ENCODE measurements at regions not wholly inside any gene's neighbourhood (a gene's known extent, or its start where the extent isn't known, plus 50 kb on each side); places are given as distances from the start of the nearest gene placed in this dataset.
"Not testable (repeated sequence)": the region's sequence is repeated elsewhere in the genome, so short reads cannot be mapped to it uniquely, and the experiment has no call there.

DNA sequence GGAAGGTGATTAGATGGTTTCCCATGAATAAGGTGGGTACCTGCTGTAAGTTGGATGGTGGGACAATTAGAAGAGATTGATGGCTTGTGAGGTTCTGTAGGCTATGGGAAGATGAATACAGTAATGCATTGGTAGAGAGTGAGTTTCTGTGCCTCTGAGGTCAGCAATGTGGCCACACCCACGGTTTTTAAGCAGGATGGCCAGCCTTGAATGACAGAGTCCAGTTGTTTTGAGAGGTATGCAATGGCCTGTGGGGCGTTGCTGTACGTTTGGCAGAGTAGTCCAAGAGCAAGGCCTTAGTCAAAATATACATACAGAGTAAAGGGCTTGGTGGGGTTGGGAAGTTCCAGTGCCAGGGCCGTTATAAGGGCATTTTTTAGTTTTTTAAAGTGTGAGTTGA, 235.6 kb upstream of the C9orf72 start:
- Histone ChIP-seq H3K4me1 (no peaks in the 10 kb centered on the region), H3K9me3 (no peaks in the 10 kb centered on the region), H3K27me3 (no peaks in the 10 kb centered on the region), H3K4me3 (no peak overlapping the region), H3K36me3 (no peaks in the 10 kb centered on the region), H3K27ac (no peak overlapping the region)
- DNase-seq (ENCODE audit: low spot score in 2 of 2) = no peak
- intact Hi-C loops (cut with DNase I) = no loop called here
- TF ChIP-seq, protein P1, sequence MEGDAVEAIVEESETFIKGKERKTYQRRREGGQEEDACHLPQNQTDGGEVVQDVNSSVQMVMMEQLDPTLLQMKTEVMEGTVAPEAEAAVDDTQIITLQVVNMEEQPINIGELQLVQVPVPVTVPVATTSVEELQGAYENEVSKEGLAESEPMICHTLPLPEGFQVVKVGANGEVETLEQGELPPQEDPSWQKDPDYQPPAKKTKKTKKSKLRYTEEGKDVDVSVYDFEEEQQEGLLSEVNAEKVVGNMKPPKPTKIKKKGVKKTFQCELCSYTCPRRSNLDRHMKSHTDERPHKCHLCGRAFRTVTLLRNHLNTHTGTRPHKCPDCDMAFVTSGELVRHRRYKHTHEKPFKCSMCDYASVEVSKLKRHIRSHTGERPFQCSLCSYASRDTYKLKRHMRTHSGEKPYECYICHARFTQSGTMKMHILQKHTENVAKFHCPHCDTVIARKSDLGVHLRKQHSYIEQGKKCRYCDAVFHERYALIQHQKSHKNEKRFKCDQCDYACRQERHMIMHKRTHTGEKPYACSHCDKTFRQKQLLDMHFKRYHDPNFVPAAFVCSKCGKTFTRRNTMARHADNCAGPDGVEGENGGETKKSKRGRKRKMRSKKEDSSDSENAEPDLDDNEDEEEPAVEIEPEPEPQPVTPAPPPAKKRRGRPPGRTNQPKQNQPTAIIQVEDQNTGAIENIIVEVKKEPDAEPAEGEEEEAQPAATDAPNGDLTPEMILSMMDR (IDR thresholded peaks at IDR 0.05) = no peak

DNA sequence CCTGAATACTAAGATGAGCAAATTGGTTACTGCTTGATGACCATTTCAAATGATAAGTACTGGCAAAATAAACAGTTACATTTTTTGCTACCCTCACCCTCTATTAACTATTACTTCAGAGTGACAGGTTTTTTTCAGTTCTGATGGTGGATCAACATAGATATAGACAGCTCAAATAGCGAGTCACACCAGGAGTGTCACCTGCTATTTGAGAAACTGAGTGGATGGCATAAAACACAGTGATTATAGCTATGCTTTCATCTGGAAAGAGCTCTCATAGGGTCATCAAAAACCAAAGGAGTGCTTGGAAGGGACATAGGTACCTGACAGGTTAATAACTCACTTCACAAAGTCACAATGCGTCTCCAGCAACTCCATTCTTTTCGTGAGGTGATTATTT, 244.5 kb upstream of the C9orf72 start:
- Histone ChIP-seq H3K27ac (no peak overlapping the region), H3K27me3 (no peaks in the 10 kb centered on the region), H3K36me3 (no peaks in the 10 kb centered on the region), H3K4me3 (no peak overlapping the region), H3K4me1 (no peaks in the 10 kb centered on the region), H3K9me3 (no peaks in the 10 kb centered on the region)
- intact Hi-C loops (cut with DNase I) = no loop called here
- TF ChIP-seq, protein P1 (IDR thresholded peaks at IDR 0.05) = no peak
- DNase-seq (ENCODE audit: low spot score in 2 of 2) = no peak

DNA sequence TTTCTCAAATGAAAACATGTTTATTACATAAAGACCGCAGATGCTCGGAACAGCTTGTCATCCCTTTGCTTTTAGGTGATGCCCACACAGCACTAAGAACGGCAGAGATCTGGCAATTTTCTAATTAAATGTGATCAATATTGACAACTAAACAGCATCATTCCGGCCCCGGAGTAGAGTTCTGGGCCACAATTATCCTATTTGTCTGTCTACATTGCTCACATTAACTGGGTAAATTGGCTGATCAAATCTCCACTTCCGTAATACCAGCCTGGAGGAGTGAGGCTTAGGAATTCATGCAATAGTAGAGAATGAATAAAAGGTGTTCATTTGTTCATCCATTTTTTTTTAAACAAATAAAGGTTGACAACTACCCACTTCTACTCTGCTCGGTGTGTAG, 245.1 kb upstream of the C9orf72 start:
- Histone ChIP-seq H3K4me1 (no peaks in the 10 kb centered on the region), H3K4me3 (no peak overlapping the region)

DNA sequence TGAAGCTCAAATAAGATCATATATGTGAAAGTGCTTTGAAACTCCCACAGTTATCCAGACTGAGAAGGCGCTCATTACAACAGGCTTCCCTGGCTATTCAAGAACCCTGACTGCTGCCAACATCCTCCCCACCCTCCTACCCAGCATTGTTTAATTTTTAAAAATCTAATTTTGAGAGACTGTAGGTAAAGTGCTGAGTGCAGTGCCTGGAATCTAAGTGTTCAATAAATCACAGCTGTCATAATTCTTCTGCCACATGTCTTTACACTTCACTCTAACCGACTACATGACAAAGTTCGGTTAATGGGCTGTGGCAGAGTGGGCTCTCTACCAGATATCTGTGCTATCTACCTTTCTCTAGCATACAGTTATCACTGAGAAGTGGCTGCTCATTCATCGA, 255.6 kb upstream of the C9orf72 start:
- no peaks in the 10 kb centered on the region for H3K4me1 ChIP-seq
- intact Hi-C loops (cut with DNase I) = no loop called here
- DNase-seq (ENCODE audit: low spot score in 2 of 2) = no peak
- no peak overlapping the region for H3K4me3 ChIP-seq
- no peaks in the 10 kb centered on the region for H3K36me3 ChIP-seq
- no peak overlapping the region for H3K27ac ChIP-seq
- TF ChIP-seq, protein P1 (IDR thresholded peaks at IDR 0.05) = no peak
- H3K9me3 ChIP-seq = no peaks in the 10 kb centered on the region
- no peaks in the 10 kb centered on the region for H3K27me3 ChIP-seq

More for the DNA sequence above, 245.1 kb upstream of the C9orf72 start:
- H3K36me3 ChIP-seq = no peaks in the 10 kb centered on the region
- no peaks in the 10 kb centered on the region for H3K27me3 ChIP-seq
- no peaks in the 10 kb centered on the region for H3K9me3 ChIP-seq
- DNase-seq (ENCODE audit: low spot score in 2 of 2) = no peak
- intact Hi-C loops (cut with DNase I) = no loop called here
- TF ChIP-seq, protein P1 (IDR thresholded peaks at IDR 0.05) = no peak
- no peak overlapping the region for H3K27ac ChIP-seq

DNA sequence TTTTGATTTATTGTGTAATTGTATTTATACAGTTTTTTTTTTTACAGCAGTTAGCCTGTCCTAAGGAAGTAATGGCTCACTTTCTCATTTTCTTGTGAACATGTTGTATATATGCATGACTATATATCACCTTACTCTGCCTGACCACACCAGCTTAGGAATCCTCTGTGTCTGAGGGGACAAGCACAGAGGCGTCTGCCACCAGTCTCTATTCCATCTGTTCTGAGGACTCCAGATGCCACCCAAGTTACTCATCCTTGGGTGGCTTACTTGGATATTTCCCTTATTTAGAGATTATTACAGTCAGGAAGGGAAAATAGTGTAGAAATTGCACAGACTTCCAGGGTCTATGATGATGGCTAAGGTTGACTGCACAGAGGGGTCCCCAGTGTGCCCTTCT, 256.3 kb upstream of the C9orf72 start:
- Histone ChIP-seq H3K27ac (no peak overlapping the region), H3K4me3 (no peak overlapping the region), H3K4me1 (no peaks in the 10 kb centered on the region), H3K36me3 (no peaks in the 10 kb centered on the region), H3K9me3 (no peaks in the 10 kb centered on the region), H3K27me3 (no peaks in the 10 kb centered on the region)
- intact Hi-C loops (cut with DNase I) = no loop called here
- DNase-seq (ENCODE audit: low spot score in 2 of 2) = no peak
- TF ChIP-seq, protein P1 (IDR thresholded peaks at IDR 0.05) = no peak

DNA sequence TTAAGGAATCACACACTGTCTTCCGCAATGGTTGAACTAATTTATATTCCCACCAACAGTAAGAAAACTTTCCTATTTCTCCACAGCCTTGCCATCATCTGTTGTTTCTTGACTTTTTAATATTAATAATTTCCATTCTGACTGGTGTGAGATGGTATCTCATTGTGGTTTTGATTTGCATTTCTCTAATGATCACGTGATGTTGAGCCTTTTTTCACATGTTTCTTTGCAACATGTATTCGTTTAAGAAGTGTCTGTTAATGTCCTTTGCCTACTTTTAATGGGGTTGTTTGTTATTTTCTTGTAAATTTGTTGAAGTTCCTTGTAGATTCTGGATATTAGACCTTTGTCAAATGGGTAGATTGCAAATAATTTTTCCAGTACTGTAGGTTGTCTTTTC, 258.8 kb upstream of the C9orf72 start:
- H3K9me3 ChIP-seq; H3K36me3 ChIP-seq; DNase-seq (ENCODE audit: low spot score in 2 of 2): not testable (repeated sequence)

More for the DNA sequence above, 258.8 kb upstream of the C9orf72 start:
- H3K27me3 ChIP-seq; H3K27ac ChIP-seq; H3K4me3 ChIP-seq; intact Hi-C loops (cut with DNase I); H3K4me1 ChIP-seq: not testable (repeated sequence)

All from ascending aorta (tissue), 2 donors.